ENCODE measurements at regions not wholly inside any gene's neighbourhood (a gene's known extent, or its start where the extent isn't known, plus 50 kb on each side); places are given as distances from the start of the nearest gene placed in this dataset.

DNA sequence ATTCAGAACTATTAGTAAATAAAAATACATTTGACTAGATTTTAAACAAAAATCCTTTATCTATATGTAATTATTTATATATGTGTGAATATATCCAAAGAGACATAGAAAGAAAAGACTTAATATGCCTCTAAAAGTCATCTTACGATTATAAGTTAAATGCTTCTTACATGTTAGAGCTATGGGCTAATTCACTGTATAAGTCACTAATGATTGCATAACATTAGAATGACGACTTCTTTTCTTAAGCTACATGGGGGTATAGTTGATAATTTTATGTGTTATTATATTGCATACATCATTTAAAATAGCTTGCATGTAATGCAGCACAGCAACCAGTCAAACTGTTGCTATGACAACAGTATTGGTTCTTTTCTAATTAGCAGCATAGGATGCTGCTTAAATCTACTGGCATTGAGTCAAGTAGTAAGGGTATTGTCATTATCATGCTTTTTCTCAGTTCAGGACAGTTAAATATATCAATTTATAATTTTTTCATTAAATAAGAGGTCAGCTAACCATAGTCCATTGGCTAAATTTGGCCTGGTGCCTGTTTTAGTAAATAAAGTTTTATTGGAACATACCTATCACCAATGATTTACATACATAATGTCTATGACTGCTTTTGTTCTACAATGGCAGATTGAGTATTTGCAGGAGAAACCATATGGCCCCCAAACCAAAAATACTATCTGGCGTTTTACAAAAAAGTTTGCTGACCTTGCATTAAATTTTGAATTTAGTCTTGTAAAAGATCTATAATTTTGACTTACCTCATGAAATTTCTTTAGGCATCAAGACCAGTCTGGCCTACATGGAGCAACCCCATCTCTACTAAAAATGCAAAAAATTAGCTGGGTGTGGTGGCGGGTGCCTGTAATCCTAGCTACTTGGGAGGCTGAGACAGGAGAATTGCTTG lies 207.7 kb upstream of the ZSWIM2 start:
- Histone ChIP-seq H3K9me3 (ENCODE audit: severe bottlenecking) (no peaks in the 10 kb centered on the region), H3K27ac (no peak overlapping the region), H3K4me3 (ENCODE audit: low read depth, low read length) (no peak overlapping the region), H3K27me3 (ENCODE audit: insufficient read depth, low read depth, severe bottlenecking) (no peaks in the 10 kb centered on the region), H3K36me3 (no peaks in the 10 kb centered on the region)
- DNase-seq, result no peak
- TF ChIP-seq, protein P1, sequence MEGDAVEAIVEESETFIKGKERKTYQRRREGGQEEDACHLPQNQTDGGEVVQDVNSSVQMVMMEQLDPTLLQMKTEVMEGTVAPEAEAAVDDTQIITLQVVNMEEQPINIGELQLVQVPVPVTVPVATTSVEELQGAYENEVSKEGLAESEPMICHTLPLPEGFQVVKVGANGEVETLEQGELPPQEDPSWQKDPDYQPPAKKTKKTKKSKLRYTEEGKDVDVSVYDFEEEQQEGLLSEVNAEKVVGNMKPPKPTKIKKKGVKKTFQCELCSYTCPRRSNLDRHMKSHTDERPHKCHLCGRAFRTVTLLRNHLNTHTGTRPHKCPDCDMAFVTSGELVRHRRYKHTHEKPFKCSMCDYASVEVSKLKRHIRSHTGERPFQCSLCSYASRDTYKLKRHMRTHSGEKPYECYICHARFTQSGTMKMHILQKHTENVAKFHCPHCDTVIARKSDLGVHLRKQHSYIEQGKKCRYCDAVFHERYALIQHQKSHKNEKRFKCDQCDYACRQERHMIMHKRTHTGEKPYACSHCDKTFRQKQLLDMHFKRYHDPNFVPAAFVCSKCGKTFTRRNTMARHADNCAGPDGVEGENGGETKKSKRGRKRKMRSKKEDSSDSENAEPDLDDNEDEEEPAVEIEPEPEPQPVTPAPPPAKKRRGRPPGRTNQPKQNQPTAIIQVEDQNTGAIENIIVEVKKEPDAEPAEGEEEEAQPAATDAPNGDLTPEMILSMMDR (IDR thresholded peaks at IDR 0.05; ENCODE audit: low read depth, low read length), result no peak

- no peaks in the 10 kb centered on the region for H3K27me3 ChIP-seq (ENCODE audit: insufficient read depth, low read depth, severe bottlenecking)
- no peaks in the 10 kb centered on the region for H3K36me3 ChIP-seq
- H3K9me3 ChIP-seq (ENCODE audit: severe bottlenecking), result no peaks in the 10 kb centered on the region
- TF ChIP-seq, protein P1 (IDR thresholded peaks at IDR 0.05; ENCODE audit: low read depth, low read length), result no peak
- no peak overlapping the region for H3K4me3 ChIP-seq (ENCODE audit: low read depth, low read length)
- H3K27ac ChIP-seq, result no peak overlapping the region
- no peak for DNase-seq
Observed at GRCh38 chr2:187055463-187055862, 206.5 kb upstream of the ZSWIM2 start.

- H3K36me3 ChIP-seq, result no peaks in the 10 kb centered on the region
- H3K27ac ChIP-seq, result no peak overlapping the region
- no peaks in the 10 kb centered on the region for H3K9me3 ChIP-seq (ENCODE audit: severe bottlenecking)
- H3K27me3 ChIP-seq (ENCODE audit: insufficient read depth, low read depth, severe bottlenecking), result no peaks in the 10 kb centered on the region
- TF ChIP-seq, protein P1 (IDR thresholded peaks at IDR 0.05; ENCODE audit: low read depth, low read length), result peak; percentile 42
- H3K4me3 ChIP-seq (ENCODE audit: low read depth, low read length), result no peak overlapping the region
- peak; percentile 13 for DNase-seq
Observed at GRCh38 chr2:187054501-187055319, 205.7 kb upstream of the ZSWIM2 start.

DNA sequence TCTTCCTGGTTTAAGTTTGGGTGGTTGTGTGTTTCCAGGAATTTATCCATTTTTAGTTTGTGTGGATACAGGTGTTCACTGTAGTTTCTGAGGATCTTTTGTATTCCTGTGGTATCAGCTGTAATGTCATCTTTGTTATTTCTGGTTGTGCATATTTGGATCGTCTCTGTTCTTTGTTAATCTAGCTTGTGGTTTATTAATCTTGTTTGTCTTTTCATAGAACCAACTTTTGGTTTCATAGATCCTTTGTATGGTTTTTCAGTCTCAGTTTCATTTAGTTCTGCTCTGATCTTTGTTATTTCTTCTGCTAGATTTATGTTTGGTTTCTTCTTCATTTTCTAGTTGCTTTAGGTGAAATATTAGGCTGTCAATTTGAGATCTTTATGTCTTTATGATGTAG lies 202.4 kb upstream of the ZSWIM2 start:
- TF ChIP-seq, protein P1 (IDR thresholded peaks at IDR 0.05; ENCODE audit: low read depth, low read length), result no peak
- H3K27me3 ChIP-seq (ENCODE audit: insufficient read depth, low read depth, severe bottlenecking), result no peaks in the 10 kb centered on the region
- DNase-seq, result no peak
- H3K4me3 ChIP-seq (ENCODE audit: low read depth, low read length), result no peak overlapping the region
- H3K27ac ChIP-seq, result no peak overlapping the region
- no peaks in the 10 kb centered on the region for H3K36me3 ChIP-seq
- H3K9me3 ChIP-seq (ENCODE audit: severe bottlenecking), result no peaks in the 10 kb centered on the region

- H3K4me3 ChIP-seq (ENCODE audit: low read depth, low read length), result no peak overlapping the region
- no peaks in the 10 kb centered on the region for H3K9me3 ChIP-seq (ENCODE audit: severe bottlenecking)
- no peak for DNase-seq
- no peaks in the 10 kb centered on the region for H3K27me3 ChIP-seq (ENCODE audit: insufficient read depth, low read depth, severe bottlenecking)
- H3K27ac ChIP-seq, result no peak overlapping the region
- TF ChIP-seq, protein P1 (IDR thresholded peaks at IDR 0.05; ENCODE audit: low read depth, low read length), result no peak
- no peaks in the 10 kb centered on the region for H3K36me3 ChIP-seq
Observed at GRCh38 chr2:187050409-187050998, 201.5 kb upstream of the ZSWIM2 start.

Measured in WERI-Rb-1 (cell line).